Left forelimb (tissue), 1 donor: ENCODE measurements at regions not wholly inside any gene's neighbourhood (a gene's known extent, or its start where the extent isn't known, plus 50 kb on each side); places are given as distances from the start of the nearest gene placed in this dataset.
"Not testable (repeated sequence)": the region's sequence is repeated elsewhere in the genome, so short reads cannot be mapped to it uniquely, and the experiment has no call there.

Source experiments
- DNase-seq: peaks from one replicate; pipeline ENCODE4 v3.0.0-alpha.2; 2018; ENCODE audit warnings: low spot score

DNA sequence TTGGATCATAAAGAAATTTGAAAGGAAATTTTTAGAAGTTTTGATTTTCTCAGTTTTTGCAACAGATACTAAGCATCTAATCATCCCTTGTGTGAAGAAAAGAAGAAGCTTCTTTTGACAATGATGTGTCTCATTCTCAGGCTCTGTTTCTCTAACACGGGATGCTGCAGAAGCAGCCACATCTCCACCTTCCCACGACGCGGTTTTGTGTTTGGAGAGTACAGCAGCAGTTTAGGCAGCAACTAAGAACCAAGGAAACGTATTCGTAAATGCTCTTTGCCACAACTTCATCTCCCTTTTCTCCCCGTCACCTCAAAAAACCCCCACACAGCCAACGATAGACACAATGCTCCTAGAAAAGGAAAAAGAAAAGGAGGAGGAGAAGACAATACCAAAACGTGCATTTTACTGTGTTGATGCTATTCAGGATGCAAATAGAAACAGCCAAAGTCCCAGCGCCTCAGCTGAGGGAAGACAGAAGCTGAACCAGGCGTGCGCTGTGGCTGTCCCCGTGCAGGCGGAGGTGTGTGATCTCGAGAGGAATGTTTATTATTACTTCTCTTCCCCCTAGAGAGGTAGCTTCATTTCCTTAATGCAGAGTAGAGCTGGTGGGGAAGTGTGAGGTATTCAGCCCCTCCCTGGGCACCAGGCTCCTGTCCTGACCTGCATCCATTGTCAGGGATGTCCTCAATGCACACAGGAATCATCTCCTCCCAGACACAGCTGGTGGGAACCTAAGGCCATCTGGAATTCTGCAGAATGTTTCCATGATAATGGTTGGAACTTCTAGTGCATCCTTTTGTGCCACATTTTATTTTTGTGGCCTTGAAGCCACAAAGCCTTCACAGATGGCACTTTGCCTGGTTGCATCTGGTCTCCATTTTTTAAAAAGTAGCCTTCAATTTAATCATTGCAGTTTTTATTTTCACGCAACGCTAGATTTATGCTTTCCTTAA is 174.6 kb upstream of the KLF6 start:
- no peak for DNase-seq

DNA sequence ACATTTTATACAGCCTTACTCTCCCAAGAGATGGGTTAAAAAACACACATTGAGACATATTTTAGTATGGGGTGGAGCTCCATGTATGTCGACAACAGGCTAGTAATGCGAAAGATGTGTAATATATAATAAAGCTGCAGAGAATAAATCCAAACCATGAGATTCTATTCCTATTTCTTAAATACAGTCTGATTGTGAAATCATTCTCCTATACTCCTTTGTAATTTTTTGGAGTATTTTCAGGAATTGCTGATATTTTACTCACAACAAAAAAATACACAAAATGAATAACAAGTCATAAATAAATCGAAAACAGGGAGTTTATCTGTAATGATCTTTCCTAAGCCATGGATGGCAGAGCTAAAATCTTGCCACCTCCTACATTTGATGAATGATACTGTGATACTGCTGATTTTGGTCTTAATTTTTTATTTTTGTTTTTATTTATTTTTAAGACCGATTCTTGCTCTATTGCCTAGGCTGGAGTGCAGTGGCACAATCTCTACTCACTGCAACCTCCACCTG is 173.5 kb upstream of the KLF6 start:
- no peak for DNase-seq

DNA sequence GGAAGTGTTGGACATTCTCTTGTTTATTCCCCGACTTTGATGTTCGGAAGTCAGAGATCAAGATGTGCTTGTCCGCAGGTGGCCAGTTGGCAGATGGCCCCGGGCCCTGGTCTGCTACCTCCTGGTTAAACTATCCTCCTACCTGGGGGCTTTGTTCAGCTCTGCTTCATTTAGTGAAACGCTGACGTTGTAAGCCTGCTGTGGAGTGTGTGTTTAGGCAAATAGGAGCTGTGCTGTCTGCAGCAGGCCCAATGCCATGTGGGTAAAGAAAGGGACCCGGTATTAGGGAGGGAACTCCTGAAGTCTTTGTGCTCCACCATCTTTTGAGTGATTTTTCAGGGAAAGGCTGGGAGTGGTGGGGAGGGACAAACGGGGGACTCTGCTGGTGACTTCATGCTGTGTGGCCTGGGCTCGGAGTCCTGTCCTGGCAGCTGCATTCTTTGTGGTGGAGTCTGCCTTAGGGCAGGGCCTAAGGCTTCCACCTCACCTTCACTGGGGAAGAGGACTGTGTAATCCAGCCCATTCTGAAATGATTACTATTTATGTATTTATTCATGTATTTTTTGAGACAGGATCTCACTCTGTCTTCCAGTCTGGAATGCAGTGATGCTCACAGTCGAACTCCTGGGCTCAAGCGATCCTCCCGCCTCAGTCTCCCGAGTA is 171.1 kb upstream of the KLF6 start:
- DNase-seq = no peak

DNA sequence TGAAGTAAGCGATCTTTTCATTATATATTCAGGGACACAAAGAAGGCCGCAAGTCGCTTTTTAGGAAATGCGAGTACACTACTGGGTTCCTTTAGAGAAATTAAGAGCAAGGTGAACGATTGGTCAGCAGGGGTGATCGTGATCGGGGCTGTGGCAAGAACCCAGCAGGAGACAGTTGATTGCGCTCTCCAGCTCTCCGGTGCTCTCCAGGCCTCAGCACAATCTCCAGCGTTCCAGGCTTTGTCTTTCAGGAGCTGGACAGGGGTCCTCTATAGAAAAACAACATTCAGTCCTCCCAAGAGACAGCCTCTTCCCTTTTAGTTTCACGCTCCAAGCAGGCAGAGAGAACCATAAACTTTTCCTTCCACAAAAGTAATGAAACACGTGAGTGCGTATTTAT is 170.5 kb upstream of the KLF6 start:
- DNase-seq = no peak

DNA sequence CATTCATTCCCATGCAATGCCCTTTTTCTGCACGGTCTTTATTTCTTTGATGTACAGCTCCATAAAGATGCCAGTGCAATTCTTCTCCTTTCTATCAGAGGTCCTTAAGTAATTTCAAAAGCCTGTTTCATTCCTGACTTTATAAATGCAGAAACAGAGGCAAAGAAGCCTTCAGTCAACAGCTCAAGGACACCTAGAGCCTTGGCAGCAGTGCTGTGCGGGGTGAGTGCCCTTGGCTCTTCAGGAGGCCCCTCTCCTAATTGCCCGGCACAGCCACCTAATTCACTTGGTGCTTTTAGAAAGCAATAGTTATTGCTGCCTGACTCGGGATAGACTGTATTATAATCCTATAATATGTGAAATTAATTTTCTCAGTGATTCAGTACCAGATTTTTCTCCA is 169.6 kb upstream of the KLF6 start:
- DNase-seq = no peak

DNA sequence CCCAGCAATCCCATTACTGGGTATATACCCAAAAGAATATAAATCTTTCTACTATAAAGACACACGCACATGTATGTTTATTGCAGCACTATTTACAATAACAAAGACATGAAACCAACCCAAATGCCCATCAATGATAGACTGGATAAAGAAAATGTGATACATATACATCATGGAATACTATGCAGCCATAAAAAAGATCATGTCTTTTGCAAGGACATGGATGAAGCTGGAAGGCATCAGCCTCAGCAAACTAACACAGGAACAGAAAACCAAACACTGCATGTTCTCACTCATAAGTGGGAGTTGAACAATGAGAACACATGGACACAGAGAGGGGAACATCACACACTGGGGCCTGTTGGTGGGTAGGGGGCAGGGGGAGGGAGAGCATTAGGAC is 169.0 kb upstream of the KLF6 start:
- DNase-seq = not testable (repeated sequence)

DNA sequence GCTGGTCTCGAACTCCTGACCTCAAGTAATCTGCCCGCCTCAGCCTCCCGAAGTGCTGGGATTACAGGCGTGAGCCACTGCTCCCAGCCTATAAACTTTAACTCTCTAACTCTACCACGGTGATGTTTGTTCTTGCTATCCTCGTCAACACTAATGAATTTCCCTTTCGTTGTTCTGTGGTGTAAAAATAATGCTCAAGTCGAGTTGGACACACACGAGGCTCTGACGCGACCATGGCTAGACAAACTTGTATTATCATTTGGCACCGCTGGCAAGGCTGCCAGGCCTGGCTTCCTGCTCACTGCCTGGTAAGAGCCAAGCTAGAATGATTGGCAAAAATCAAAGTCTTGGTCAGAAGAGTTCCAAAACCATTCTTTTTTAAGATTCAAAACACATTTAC is 167.0 kb upstream of the KLF6 start:
- no peak for DNase-seq

DNA sequence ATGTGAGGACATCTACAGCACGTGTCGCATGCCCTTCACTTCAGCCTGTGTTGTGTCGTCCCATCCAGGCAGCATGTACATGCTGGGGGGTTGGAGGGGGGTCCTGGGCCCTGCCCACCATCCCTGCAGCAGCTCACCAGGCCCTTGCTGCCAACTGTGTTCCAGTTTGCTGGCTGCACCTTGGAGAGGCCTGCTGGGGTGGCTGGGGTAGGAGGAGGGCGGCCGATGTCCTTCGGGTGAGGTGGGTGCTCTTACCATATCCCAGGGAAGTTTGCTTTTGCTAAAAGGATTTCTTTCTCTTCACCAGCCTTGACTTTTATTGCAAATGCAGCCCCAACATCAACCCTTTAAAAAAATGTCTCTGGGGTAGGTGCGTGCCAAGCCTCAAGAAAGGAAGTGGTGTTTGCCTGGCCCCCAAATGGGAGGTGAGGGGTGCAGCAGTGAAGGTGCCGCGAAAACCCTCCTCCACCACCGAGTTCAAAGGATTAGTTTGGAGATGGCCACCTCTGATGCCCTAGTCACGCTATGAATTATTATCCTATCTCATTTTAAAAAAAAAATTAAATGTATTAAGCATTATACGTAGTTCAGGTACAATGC is 165.8 kb upstream of the KLF6 start:
- no peak for DNase-seq

DNA sequence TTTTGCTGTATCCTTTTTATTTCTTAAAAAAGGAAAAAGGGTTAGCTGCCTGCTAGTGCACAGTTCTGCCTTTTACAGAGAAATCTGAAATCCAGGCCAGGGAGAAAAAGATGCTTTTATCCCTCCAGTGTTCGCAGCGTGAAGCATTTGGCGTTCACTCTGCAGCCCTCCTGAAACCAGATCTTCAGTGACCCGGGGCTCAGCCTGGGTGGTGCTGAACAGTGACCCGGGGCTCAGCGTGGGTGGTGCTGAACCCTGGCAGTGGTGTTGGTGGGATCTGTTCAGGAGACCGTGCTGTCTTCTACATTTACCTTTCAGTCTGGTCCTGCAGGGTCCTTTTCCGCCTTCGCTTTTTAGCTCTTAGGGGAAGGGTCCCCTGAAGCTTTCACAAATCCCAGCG is 164.7 kb upstream of the KLF6 start:
- no peak for DNase-seq

DNA sequence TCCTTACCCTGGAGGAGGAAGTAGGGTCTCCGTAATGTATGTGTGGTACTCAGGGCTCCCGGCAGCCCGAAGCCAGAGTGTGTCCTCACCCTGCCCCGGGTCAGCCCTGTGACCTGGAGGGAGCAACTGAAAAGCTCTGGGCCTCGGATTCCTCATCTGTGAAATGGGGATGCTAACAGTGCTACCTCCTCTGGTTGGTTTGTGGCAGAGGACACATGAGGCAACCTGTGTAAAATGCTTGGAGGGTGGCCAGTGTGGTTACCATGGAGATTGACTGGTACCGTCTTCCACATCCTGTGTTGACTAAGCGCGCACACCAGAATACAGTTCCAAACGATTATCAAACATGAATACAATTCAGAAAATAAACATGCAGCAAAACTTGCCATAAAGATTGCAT is 163.8 kb upstream of the KLF6 start:
- no peak for DNase-seq

DNA sequence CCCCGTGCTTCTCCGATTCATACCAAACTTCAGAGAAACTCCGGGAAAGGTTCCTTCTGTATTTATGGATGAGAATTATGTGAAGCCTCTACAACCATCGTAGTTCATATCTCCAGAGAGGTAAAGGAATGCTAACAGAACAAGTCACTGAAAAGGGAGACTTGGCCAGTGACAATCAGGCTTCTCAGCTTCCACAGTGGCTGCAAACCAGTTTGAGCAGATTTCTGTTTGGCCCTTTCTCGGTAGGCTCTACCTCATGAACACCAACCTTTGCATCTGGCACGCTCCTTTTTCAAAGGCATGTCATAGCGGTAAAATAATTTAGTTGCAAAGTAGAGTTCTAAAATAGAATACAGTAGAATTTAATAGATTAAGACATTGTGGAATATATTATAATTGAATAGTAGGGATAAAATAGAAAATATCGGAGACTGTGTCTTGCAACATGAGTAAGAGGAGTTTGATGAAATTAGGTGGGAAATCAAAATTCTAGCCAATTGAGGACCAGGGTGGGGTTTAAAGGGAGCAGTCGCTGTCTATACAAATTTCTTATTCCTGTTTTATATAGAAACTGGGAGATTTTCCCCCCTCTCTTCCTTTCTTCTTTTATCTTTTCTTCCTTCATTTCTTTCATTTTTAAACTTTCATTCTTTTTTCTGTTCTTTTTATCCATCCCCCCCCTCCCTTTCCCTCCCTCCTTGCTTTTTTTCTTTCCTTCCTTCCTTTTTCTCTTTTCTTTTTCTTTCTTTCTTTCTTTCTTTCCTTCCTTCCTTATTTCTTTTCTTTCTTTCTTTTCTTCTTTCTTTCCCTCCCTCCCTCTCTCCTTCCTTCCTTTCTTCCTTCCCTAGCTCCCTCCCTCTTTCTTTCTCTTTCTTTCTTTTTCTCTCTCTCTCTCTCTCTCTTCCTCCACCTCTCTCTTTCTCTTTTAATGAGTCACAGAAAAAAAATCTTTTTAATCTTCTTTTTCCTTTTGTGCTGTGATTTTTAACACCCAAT is 161.5 kb upstream of the KLF6 start:
- no peak for DNase-seq

DNA sequence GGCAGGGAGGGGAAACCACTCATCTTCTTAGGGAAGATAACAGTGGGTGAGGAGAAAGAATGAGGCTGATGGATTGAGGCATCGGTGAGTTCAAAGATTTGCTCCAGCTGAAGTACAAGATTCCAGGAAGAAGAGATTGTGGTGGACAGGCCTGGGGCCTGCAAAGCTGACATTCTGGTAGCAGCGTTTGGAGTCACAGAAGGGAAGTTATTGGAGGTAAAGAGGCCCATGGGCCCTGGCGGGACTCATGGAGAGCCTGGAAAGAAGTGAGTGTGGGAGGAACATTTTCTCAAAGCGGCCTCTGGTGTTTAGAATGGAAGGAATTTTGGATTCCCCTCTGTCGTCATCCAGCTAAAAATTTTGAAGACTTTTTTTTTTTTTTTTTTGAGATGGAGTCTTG is 160.0 kb upstream of the KLF6 start:
- no peak for DNase-seq

DNA sequence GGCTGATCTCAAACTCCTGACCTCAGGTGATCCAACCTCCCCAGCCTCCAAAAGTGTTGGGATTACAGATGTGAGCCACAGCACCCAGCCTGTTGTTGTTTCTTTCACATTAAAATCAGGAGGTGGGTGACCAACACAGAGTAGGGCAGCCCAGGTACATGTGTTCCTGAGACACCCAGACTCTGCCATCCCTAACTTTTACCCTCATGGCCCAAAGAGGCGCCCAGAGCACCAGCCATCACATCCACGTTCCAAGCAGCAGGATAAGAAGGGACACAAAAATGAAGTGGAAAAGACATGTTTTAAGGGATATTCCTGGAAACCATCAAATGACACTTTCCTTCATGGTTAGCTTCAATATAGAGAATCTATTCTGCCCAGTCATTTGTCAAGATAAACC is 159.6 kb upstream of the KLF6 start:
- DNase-seq = no peak

DNA sequence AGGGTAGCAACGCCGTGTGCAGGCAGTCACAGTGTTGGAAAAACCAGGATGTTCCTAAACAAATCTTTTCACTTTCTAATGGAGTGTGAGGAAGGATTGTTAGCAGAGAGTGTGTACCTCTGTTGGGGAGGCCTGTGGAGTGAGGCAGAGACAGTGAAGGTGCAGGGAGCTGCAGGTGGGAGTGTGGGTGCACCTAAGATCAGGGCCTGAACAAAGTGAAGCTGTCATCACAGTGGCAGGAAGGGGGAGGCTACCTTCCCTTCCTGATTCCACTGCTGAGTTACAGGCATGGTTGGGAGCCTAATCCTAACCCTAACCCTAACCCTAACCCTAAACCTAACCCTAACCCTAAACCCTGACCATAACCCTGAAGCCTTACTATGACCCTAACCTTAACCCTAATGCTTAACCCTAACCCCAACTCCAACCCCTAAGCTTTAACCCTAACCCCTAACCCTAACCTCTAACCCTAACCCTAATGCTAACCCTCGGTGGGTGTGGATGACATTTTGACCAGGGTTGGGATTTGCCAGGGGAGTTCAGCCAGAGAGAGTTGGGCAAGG is 158.8 kb upstream of the KLF6 start:
- DNase-seq = no peak

DNA sequence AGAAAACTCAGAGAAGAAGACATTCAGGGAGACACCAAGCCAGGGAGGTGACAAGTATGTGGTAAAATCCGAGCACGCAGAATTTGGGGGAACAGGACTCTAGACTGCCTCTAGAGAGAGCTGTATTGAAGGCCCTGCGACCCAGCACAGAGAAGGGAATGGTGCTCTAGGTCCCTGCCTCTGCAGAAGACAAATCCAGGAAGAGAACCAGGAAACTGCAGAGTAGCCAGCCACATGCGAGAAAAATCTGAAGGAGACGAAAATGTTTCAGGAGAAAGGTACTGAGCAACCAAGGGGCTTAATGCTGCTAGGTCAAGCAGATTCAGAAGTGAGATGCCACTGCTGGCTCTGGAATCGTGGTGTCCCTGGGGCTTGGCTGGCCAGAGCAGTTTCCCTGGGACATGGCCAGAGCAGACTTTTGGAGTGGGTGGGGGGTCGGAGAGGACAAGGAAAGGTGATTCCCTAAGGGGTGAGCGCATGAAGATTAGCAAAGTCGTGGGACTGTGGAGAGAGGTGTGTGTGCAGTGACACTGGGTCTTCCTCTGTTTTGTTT is 158.0 kb upstream of the KLF6 start:
- DNase-seq = no peak

DNA sequence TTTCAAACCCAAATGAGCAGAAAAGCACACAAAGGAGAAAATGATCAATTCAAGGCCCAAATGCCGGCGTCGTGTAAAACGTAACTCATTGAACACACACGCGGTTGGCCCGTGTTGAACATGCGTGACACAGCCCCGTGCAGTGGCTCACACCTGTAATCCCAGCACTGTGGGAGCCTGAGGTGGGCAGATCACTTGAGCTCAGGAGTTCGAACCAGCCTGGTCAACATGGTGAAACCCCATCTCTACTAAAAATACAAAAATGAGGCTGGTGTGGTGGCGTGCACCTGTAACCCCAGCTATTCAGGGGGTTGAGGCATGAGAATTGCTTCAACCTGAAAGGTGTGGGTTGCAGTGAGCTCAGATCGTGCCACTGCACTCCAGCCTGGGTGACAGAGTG is 156.7 kb upstream of the KLF6 start:
- DNase-seq = no peak

DNA sequence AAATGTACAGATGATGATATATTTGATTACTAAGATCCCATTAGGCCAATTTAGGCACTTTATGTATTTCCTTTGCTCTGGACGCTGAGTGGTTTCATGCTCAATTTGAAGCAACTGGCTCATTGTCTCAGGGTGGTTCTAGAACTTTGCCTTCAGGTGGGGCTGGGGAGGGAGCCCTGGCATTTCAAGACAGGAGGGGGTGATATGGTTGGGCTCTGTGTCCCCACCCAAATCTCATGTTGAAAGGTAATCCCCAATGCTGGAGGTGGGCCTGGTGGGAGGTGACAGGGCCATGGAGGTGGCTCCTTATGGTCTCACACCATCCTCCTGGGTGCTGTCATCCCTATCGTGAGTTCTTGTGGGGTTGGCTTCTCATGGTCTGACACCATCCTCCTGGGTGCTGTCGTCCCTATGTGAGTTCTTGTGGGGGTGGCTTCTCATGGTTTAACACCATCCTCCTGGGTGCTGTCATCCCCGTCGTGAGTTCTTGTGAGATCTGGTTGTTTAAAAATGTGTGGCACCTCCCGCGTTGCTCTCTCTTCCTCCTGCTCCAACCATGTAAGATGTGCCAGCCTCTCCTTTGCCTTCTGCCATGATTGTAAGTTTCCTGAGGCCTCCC is 151.5 kb upstream of the KLF6 start:
- DNase-seq = no peak

DNA sequence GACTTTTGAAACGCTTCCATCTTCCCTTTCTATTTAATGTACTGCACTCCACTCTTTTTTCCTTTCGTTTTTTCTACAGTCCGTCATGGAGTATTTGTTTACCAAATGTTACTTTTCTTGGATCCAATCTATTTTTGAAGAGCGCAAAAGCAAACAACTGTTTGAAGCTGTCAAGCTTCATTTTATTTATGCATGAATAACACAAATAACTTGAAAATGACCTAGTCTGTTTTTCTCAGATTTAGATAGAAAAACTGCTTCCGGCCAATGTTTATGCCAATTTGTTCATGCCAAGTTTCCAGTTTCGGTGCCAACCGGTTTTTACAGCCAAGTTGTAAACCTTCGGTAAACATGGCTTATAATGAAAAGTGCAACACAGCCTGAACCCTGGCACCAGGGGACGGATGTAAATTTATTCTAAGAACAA is 150.9 kb upstream of the KLF6 start:
- DNase-seq = no peak

DNA sequence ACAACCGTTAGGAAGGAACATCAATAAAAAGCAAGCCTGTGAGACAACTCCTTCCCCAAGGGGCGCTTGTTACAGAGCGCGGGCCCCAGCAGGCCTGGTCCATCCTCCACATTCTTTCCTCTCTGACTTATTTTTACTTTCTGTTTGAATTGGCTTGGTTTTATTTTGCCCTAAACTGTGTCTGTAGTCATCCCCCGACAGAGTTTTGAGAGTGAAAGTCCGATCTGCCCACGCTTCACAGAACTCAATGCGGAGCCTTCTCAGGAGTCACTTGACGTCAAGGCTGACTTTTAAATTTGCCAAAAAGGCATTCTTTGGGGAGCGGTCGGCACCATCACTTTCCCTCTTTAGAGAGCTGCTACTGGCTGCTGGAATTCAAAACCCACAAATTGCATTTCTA is 150.1 kb upstream of the KLF6 start:
- no peak for DNase-seq

DNA sequence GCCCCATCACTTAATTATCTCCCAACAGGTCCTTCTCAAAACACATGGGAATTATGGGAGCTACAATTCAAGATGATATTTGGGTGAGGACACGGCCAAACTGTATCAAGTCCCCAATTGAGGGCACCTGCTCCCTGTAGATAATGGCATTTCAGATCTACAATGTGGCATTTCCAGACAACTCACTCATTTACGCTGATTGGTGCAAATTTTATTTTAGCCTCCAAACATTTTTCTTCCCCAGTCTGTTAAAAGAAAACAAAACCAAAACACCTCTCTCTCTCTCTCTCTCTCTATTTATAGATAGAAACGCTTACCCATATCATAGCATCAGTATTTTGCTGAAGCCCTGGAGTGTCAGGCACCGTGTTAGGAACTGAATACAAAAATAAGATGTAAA is 148.7 kb upstream of the KLF6 start:
- DNase-seq = no peak
